GM12872 (cell line): ENCODE measurements at regions not wholly inside any gene's neighbourhood (a gene's known extent, or its start where the extent isn't known, plus 50 kb on each side); places are given as distances from the start of the nearest gene placed in this dataset.

Experiments used
- TF ChIP-seq, protein P1 (sequence below): IDR thresholded peaks from 3 replicates; pipeline ENCODE4 v1.5.1; 2011; ENCODE audit warnings: low read depth, mild to moderate bottlenecking, low read length, moderate library complexity; ENCODE audit not compliant: insufficient read depth

DNA sequence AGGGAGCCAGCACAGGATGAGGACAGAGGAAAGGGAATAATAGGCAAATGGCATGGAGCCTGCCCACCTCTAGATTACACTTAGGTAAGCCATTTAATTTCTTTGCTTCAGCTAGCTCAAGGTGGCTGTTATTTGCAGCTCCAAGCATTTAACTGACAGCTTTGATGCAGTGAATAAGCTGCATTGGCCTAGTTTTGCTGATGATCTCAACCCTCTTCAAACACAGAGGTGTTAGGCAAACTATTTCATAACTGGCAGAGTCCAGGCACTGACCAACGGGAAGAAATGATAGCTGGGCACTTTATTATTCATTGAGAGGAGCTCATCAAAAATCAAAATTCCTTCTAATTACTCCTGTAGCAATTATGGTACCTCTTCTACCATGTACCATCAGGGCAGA is 317.4 kb downstream of the BMPER start:
- TF ChIP-seq, protein P1, sequence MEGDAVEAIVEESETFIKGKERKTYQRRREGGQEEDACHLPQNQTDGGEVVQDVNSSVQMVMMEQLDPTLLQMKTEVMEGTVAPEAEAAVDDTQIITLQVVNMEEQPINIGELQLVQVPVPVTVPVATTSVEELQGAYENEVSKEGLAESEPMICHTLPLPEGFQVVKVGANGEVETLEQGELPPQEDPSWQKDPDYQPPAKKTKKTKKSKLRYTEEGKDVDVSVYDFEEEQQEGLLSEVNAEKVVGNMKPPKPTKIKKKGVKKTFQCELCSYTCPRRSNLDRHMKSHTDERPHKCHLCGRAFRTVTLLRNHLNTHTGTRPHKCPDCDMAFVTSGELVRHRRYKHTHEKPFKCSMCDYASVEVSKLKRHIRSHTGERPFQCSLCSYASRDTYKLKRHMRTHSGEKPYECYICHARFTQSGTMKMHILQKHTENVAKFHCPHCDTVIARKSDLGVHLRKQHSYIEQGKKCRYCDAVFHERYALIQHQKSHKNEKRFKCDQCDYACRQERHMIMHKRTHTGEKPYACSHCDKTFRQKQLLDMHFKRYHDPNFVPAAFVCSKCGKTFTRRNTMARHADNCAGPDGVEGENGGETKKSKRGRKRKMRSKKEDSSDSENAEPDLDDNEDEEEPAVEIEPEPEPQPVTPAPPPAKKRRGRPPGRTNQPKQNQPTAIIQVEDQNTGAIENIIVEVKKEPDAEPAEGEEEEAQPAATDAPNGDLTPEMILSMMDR: no peak

- TF ChIP-seq, protein P1: no peak
Measured at GRCh38 chr7:34224281-34224680, 318.9 kb downstream of the BMPER start.

GRCh38 chr7:34225193-34225592 is 319.9 kb downstream of the BMPER start:
- TF ChIP-seq, protein P1: no peak

DNA sequence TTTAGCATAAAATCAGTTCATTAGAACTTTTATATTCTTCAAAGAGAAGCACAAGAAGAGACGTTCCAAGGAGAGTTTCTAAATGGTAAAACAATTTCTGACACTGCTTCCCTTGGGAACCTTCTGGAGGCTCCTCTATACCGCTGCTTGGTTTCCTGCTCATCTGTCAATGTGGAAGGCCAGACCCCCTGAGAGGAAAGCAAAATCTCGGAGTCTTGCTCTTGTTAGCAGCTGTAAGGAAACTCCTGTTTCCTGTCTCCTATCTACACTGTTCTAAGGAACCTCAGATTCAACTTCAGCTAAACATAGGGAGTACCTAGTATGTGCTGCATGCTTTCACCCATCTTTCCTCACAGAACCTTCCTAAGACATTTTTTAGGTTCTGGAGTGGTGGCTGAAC is 322.2 kb downstream of the BMPER start:
- TF ChIP-seq, protein P1: no peak

DNA sequence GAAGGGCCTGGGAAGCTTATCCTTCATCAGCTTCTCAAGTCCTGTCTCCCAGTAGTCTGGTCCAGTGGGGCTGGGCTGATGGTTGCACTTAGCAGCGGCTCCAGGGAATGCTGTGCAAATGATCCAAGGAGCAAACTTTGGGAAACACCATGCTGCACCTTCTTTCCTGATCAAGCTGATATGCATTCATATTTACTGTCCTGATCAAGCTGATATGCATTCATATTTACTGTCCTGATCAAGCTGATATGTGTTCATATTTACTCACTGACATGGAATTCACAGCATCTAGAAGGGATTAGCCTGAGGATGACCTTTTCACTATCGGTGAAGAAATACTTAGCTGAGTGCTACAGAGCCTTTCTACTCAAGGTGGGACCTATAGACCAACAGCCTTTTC is 330.7 kb downstream of the BMPER start:
- TF ChIP-seq, protein P1: no peak

DNA sequence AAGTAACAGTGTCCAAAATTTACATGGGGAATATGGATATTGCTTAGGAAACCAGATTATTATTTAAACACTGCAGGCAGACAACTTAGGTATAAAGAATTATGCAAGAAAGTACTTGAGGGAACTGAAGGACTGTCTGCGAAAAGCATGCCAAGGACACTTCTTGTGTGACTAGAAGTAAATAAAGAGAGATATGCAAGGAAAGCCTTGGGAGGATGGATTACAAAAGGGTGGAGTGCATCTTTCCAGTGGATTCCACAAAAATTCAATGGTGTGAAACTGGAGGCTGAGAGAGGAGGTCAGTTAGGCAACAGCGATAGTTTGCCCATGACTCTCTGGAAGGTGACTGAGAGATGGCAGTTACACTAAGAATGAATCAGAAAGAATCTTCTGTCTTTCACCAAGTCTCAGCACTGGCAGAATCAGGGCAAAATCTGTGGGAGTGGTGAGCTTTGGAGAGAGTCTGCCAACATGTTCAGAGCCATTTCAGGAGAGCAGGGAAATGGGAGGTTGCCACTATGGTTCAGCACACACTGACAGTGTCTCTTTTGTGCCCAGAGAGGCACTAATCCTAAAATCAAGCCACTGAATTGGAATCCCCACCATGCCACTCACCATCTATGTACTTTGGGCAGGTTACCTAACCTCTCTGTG is 331.6 kb downstream of the BMPER start:
- TF ChIP-seq, protein P1: no peak

GRCh38 chr7:34237493-34237849 is 332.1 kb downstream of the BMPER start:
- TF ChIP-seq, protein P1: no peak
